GM23338 (cell line): ENCODE measurements at regions not wholly inside any gene's neighbourhood (a gene's known extent, or its start where the extent isn't known, plus 50 kb on each side); places are given as distances from the start of the nearest gene placed in this dataset.

Source experiments
- CREB1 ChIP-seq: fragments of 250-450 bp; sonication (Bioruptor Pico); IDR thresholded peaks from 2 replicates; pipeline ENCODE4 v1.5.0; 2020; ENCODE audit warnings: low read depth, mild to moderate bottlenecking, moderate library complexity
- EZH2 ChIP-seq: fragments of 200-600 bp; sonication (generic); IDR thresholded peaks from one replicate; pipeline ENCODE4 v1.8.0; 2017; ENCODE audit warnings: antibody characterized with exemption, mild to moderate bottlenecking, low read depth; ENCODE audit not compliant: unreplicated experiment
- POLR2AphosphoS5 ChIP-seq: IDR thresholded peaks from 2 replicates; pipeline ENCODE4 v1.6.1; 2016; ENCODE audit warnings: antibody characterized with exemption, low read depth
- ZNF462 ChIP-seq: fragments of 250-450 bp; sonication (Bioruptor Pico); IDR thresholded peaks from 2 replicates; pipeline ENCODE4 v1.5.0; 2020; ENCODE audit warnings: mild to moderate bottlenecking, moderate library complexity
- TF ChIP-seq, protein P1 (sequence below), 2 experiments: fragments of 200-600 bp in 1 of 2; sonication (generic) in 1 of 2; conservative IDR thresholded peaks; 2 replicates each; pipeline versions ENCODE4 v1.5.1 to v1.6.1; 2016 to 2017; ENCODE audit warnings: antibody characterized with exemption in 2 of 2, low read depth in 2 of 2, mild to moderate bottlenecking in 2 of 2, moderate library complexity in 1 of 2
- TF ChIP-seq, protein P2 (sequence below): IDR thresholded peaks from one replicate; pipeline ENCODE4 v1.6.1; 2018; ENCODE audit warnings: antibody characterized with exemption; ENCODE audit not compliant: unreplicated experiment

GRCh38 chr4:30815685-30816084, 95.5 kb downstream of the PCDH7 start:
- TF ChIP-seq, protein P1, sequence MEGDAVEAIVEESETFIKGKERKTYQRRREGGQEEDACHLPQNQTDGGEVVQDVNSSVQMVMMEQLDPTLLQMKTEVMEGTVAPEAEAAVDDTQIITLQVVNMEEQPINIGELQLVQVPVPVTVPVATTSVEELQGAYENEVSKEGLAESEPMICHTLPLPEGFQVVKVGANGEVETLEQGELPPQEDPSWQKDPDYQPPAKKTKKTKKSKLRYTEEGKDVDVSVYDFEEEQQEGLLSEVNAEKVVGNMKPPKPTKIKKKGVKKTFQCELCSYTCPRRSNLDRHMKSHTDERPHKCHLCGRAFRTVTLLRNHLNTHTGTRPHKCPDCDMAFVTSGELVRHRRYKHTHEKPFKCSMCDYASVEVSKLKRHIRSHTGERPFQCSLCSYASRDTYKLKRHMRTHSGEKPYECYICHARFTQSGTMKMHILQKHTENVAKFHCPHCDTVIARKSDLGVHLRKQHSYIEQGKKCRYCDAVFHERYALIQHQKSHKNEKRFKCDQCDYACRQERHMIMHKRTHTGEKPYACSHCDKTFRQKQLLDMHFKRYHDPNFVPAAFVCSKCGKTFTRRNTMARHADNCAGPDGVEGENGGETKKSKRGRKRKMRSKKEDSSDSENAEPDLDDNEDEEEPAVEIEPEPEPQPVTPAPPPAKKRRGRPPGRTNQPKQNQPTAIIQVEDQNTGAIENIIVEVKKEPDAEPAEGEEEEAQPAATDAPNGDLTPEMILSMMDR (conservative IDR thresholded peaks at IDR 0.05; ENCODE audit: low read depth in 2 of 2) = no peak
- no peak for TF ChIP-seq POLR2AphosphoS5
- TF ChIP-seq ZNF462 (CRISPR knock-in tag) = no peak
- TF ChIP-seq EZH2 = no peak
- TF ChIP-seq CREB1 (CRISPR knock-in tag) = no peak
- TF ChIP-seq, protein P2, sequence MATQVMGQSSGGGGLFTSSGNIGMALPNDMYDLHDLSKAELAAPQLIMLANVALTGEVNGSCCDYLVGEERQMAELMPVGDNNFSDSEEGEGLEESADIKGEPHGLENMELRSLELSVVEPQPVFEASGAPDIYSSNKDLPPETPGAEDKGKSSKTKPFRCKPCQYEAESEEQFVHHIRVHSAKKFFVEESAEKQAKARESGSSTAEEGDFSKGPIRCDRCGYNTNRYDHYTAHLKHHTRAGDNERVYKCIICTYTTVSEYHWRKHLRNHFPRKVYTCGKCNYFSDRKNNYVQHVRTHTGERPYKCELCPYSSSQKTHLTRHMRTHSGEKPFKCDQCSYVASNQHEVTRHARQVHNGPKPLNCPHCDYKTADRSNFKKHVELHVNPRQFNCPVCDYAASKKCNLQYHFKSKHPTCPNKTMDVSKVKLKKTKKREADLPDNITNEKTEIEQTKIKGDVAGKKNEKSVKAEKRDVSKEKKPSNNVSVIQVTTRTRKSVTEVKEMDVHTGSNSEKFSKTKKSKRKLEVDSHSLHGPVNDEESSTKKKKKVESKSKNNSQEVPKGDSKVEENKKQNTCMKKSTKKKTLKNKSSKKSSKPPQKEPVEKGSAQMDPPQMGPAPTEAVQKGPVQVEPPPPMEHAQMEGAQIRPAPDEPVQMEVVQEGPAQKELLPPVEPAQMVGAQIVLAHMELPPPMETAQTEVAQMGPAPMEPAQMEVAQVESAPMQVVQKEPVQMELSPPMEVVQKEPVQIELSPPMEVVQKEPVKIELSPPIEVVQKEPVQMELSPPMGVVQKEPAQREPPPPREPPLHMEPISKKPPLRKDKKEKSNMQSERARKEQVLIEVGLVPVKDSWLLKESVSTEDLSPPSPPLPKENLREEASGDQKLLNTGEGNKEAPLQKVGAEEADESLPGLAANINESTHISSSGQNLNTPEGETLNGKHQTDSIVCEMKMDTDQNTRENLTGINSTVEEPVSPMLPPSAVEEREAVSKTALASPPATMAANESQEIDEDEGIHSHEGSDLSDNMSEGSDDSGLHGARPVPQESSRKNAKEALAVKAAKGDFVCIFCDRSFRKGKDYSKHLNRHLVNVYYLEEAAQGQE = no peak
